ENCODE measurements at regions not wholly inside any gene's neighbourhood (a gene's known extent, or its start where the extent isn't known, plus 50 kb on each side); places are given as distances from the start of the nearest gene placed in this dataset.

DNA sequence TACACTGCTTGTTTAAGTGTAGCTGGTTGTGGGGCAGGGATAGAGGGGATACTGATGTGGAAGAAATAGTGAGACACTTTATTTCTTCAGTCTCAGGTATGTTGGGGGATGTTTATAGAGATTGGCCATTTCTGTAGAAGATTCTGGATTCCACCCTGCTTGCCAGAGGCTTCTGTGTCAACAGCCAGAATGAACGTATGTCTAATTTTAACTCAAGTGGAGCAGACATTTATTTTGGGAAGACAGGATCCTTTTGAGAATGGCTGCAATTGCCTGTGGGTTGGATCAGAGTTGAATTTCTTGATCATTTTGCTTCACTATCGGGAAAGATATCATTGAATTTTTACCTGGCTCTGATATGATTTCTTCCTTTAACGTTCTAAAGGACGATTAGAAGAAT lies 465.6 kb upstream of the SLC14A2 start:
- TF ChIP-seq, protein P1, sequence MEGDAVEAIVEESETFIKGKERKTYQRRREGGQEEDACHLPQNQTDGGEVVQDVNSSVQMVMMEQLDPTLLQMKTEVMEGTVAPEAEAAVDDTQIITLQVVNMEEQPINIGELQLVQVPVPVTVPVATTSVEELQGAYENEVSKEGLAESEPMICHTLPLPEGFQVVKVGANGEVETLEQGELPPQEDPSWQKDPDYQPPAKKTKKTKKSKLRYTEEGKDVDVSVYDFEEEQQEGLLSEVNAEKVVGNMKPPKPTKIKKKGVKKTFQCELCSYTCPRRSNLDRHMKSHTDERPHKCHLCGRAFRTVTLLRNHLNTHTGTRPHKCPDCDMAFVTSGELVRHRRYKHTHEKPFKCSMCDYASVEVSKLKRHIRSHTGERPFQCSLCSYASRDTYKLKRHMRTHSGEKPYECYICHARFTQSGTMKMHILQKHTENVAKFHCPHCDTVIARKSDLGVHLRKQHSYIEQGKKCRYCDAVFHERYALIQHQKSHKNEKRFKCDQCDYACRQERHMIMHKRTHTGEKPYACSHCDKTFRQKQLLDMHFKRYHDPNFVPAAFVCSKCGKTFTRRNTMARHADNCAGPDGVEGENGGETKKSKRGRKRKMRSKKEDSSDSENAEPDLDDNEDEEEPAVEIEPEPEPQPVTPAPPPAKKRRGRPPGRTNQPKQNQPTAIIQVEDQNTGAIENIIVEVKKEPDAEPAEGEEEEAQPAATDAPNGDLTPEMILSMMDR (tag by site-specific recombination; IDR thresholded peaks at IDR 0.05): no peak
- TF ChIP-seq, protein P2, sequence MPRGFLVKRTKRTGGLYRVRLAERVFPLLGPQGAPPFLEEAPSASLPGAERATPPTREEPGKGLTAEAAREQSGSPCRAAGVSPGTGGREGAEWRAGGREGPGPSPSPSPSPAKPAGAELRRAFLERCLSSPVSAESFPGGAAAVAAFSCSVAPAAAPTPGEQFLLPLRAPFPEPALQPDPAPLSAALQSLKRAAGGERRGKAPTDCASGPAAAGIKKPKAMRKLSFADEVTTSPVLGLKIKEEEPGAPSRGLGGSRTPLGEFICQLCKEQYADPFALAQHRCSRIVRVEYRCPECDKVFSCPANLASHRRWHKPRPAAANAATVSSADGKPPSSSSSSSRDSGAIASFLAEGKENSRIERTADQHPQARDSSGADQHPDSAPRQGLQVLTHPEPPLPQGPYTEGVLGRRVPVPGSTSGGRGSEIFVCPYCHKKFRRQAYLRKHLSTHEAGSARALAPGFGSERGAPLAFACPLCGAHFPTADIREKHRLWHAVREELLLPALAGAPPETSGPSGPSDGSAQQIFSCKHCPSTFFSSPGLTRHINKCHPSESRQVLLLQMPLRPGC (tag by site-specific recombination; IDR thresholded peaks at IDR 0.05): no peak
- no peak for TF ChIP-seq ZNF10 (tag by site-specific recombination; IDR thresholded peaks at IDR 0.05)
- TF ChIP-seq, protein P3, sequence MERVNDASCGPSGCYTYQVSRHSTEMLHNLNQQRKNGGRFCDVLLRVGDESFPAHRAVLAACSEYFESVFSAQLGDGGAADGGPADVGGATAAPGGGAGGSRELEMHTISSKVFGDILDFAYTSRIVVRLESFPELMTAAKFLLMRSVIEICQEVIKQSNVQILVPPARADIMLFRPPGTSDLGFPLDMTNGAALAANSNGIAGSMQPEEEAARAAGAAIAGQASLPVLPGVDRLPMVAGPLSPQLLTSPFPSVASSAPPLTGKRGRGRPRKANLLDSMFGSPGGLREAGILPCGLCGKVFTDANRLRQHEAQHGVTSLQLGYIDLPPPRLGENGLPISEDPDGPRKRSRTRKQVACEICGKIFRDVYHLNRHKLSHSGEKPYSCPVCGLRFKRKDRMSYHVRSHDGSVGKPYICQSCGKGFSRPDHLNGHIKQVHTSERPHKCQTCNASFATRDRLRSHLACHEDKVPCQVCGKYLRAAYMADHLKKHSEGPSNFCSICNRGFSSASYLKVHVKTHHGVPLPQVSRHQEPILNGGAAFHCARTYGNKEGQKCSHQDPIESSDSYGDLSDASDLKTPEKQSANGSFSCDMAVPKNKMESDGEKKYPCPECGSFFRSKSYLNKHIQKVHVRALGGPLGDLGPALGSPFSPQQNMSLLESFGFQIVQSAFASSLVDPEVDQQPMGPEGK (tag by site-specific recombination; IDR thresholded peaks at IDR 0.05): no peak
- TF ChIP-seq, protein P4, sequence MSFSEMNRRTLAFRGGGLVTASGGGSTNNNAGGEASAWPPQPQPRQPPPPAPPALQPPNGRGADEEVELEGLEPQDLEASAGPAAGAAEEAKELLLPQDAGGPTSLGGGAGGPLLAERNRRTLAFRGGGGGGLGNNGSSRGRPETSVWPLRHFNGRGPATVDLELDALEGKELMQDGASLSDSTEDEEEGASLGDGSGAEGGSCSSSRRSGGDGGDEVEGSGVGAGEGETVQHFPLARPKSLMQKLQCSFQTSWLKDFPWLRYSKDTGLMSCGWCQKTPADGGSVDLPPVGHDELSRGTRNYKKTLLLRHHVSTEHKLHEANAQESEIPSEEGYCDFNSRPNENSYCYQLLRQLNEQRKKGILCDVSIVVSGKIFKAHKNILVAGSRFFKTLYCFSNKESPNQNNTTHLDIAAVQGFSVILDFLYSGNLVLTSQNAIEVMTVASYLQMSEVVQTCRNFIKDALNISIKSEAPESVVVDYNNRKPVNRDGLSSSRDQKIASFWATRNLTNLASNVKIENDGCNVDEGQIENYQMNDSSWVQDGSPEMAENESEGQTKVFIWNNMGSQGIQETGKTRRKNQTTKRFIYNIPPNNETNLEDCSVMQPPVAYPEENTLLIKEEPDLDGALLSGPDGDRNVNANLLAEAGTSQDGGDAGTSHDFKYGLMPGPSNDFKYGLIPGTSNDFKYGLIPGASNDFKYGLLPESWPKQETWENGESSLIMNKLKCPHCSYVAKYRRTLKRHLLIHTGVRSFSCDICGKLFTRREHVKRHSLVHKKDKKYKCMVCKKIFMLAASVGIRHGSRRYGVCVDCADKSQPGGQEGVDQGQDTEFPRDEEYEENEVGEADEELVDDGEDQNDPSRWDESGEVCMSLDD (tag by site-specific recombination; IDR thresholded peaks at IDR 0.05): no peak
- no peak for TF ChIP-seq ZNF138 (tag by site-specific recombination; IDR thresholded peaks at IDR 0.05; ENCODE audit: borderline replicate concordance)
- TF ChIP-seq WT1 (tag by site-specific recombination; IDR thresholded peaks at IDR 0.05): no peak

Measured in HEK293 (cell line).